Vagina (tissue), 2 donors: ENCODE measurements at regions not wholly inside any gene's neighbourhood (a gene's known extent, or its start where the extent isn't known, plus 50 kb on each side); places are given as distances from the start of the nearest gene placed in this dataset.

Experiments used
- DNase-seq, 2 donors: peaks; one replicate each; pipeline ENCODE4 v3.0.0-alpha.2; 2017; ENCODE audit errors: extremely low spot score in 2 of 2
- H3K27ac ChIP-seq: fragments of 200-600 bp; sonication (generic); one replicate; pipeline ENCODE4 v1.5.1; 2019
- H3K27me3 ChIP-seq: fragments of 200-600 bp; sonication (generic); one replicate; pipeline ENCODE4 v1.5.1; 2019
- H3K36me3 ChIP-seq, 2 donors: fragments of 200-600 bp; sonication (generic); one replicate each; pipeline ENCODE4 v1.5.1; 2017 to 2019
- H3K4me1 ChIP-seq: fragments of 200-600 bp; sonication (generic); one replicate; pipeline ENCODE4 v1.5.1; 2019
- H3K4me3 ChIP-seq, 2 donors: fragments of 200-600 bp; sonication (generic); 1 replicate in 1 of 2; 2 replicates in 1 of 2; pipeline ENCODE4 v1.5.1; 2016 to 2019
- H3K9me3 ChIP-seq: fragments of 200-600 bp; sonication (generic); one replicate; pipeline ENCODE4 v1.5.1; 2019
- POLR2A ChIP-seq, 2 donors: fragments of 450-650 bp; IDR thresholded peaks; one replicate each; pipeline ENCODE4 v1.6.1; 2017; ENCODE audit warnings: antibody characterized with exemption in 2 of 2, mild to moderate bottlenecking in 2 of 2, moderate library complexity in 2 of 2
- POLR2AphosphoS5 ChIP-seq, 2 donors: sonication (generic); formaldehyde crosslinking; IDR thresholded peaks; one replicate each; pipeline ENCODE4 v1.9.0; 2017; ENCODE audit warnings: antibody characterized with exemption in 2 of 2, mild to moderate bottlenecking in 2 of 2, low read depth in 1 of 2; ENCODE audit not compliant: insufficient read depth in 1 of 2
- intact Hi-C: fragments of 100-400 bp; cut with DNase I; formaldehyde crosslinking; loops from one replicate; pipeline ENCODE4 v1.15.1; 2023
- TF ChIP-seq, protein P1 (sequence below), 3 experiments: fragments of 450-650 bp in 2 of 3; fragments of 200-600 bp in 1 of 3; sonication (generic) in 1 of 3; IDR thresholded peaks; one replicate each; pipeline ENCODE4 v1.5.1; 2017 to 2019; ENCODE audit warnings: antibody characterized with exemption in 3 of 3, mild to moderate bottlenecking in 2 of 3, moderate library complexity in 2 of 3

DNA sequence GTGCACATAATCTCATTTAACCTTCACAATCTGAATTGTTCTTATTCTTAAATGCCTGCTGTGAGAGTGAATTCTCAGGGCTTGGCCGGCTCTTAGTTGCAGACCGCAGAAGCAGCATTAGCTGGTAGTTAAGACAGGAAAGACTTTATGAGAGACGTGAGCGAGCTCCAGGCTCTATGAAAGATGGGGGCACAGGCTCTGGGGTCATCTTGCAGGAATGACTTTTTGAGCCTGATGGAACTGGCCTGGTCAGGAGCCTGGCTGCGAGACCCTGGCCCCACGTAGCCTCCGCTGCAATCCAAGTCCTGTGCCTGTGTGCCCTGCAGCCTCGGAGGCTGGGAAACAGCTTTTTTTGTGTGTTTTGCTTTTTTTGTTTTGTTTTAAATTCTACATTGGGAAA, 958.8 kb upstream of the ZNF722 start:
- Histone ChIP-seq H3K4me3 (no peak overlapping the region), H3K4me1 (no peaks in the 10 kb centered on the region), H3K9me3 (no peaks in the 10 kb centered on the region), H3K27me3 (no peaks in the 10 kb centered on the region), H3K36me3 (no peaks in the 10 kb centered on the region), H3K27ac (no peak overlapping the region)
- intact Hi-C loops = no loop called here
- TF ChIP-seq POLR2AphosphoS5 (IDR thresholded peaks at IDR 0.05; ENCODE audit: insufficient read depth in 1 of 2, low read depth in 1 of 2) = no peak
- TF ChIP-seq, protein P1, sequence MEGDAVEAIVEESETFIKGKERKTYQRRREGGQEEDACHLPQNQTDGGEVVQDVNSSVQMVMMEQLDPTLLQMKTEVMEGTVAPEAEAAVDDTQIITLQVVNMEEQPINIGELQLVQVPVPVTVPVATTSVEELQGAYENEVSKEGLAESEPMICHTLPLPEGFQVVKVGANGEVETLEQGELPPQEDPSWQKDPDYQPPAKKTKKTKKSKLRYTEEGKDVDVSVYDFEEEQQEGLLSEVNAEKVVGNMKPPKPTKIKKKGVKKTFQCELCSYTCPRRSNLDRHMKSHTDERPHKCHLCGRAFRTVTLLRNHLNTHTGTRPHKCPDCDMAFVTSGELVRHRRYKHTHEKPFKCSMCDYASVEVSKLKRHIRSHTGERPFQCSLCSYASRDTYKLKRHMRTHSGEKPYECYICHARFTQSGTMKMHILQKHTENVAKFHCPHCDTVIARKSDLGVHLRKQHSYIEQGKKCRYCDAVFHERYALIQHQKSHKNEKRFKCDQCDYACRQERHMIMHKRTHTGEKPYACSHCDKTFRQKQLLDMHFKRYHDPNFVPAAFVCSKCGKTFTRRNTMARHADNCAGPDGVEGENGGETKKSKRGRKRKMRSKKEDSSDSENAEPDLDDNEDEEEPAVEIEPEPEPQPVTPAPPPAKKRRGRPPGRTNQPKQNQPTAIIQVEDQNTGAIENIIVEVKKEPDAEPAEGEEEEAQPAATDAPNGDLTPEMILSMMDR (IDR thresholded peaks at IDR 0.05) = no peak
- TF ChIP-seq POLR2A (IDR thresholded peaks at IDR 0.05) = no peak
- no peak for DNase-seq

DNA sequence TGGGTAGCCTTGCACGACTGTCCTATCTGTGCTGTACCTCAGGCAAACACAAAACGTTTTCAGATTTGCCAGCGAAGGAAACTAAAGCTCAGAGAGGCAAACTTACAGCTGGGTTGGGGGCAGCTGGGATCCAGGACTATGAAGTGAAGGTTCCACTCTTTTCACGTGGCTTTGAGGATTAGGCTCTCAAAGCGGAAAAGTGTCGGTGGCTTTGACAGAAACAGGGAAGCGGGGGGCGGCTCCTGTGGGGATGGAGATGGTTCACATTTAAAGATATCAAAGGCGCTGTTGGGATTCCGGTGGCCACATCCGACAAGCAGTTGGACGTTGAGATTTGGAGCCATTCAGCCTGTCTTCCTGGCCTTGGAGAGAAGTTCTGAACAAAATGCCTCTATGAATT, 958.3 kb upstream of the ZNF722 start:
- no peaks in the 10 kb centered on the region for H3K36me3 ChIP-seq
- H3K4me3 ChIP-seq = no peak overlapping the region
- H3K27ac ChIP-seq = no peak overlapping the region
- H3K4me1 ChIP-seq = no peaks in the 10 kb centered on the region
- intact Hi-C loops = no loop called here
- TF ChIP-seq, protein P1 (IDR thresholded peaks at IDR 0.05) = no peak
- TF ChIP-seq POLR2A (IDR thresholded peaks at IDR 0.05) = no peak
- no peak for TF ChIP-seq POLR2AphosphoS5 (IDR thresholded peaks at IDR 0.05; ENCODE audit: insufficient read depth in 1 of 2, low read depth in 1 of 2)
- H3K27me3 ChIP-seq = no peaks in the 10 kb centered on the region
- H3K9me3 ChIP-seq = no peaks in the 10 kb centered on the region
- DNase-seq = no peak

DNA sequence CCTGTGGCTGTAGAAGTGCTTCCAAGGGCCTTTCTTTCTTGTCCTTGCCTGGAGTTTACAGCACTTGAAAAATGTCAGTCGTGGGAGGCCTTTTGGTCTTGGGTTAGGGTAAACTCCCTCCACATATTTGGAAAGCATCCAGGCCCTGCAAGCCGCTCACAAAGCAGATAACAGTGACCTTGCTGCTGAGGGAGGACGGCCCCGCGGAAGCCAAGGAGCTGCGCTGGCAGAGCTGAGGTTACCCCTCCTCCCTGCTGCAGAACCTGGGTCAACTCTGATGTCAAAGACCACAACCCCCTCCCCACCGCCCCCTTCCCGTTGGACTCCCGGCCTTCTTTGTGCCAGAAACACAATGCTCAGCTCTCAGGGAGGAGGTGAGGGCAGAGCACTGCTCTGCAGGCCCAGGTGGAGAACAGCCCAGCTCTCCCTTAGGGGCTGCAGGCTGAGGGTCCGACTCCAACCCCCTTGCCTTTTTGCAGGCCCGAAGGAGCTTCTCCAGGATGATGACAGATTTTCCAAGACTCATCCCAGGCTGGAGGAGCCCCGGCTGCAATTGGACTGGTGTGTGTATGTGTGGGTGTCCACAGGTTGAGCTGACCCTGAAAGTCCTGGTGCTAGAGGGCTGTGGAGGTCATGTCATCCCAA, 957.6 kb upstream of the ZNF722 start:
- no peaks in the 10 kb centered on the region for H3K9me3 ChIP-seq
- H3K36me3 ChIP-seq = no peaks in the 10 kb centered on the region
- intact Hi-C loops = no loop called here
- no peak for TF ChIP-seq POLR2AphosphoS5 (IDR thresholded peaks at IDR 0.05; ENCODE audit: insufficient read depth in 1 of 2, low read depth in 1 of 2)
- TF ChIP-seq POLR2A (IDR thresholded peaks at IDR 0.05) = no peak
- H3K4me1 ChIP-seq = no peaks in the 10 kb centered on the region
- H3K4me3 ChIP-seq = no peak overlapping the region
- no peak for DNase-seq
- H3K27me3 ChIP-seq = no peaks in the 10 kb centered on the region
- no peak overlapping the region for H3K27ac ChIP-seq

DNA sequence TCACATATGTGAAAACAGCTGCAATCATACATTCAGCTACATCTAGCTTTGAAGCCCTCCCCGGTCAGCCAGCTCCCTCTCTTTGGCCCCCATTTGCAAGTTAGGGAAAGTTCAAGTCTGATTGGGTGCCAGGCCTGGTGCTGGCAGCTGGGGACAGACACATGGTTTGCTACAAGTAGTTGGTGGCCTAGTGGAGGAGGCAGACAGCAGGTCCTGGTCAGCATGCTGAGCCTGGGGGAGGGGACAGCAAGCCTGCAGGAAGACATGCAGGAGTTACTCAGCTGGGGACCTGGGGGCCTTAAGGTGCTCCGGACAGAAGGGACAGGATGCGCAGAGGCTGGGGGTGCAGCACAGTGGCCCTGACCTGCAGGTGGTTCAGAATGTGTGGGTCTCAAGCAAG, 956.9 kb upstream of the ZNF722 start:
- Histone ChIP-seq H3K4me3 (no peak overlapping the region), H3K27me3 (no peaks in the 10 kb centered on the region), H3K4me1 (no peaks in the 10 kb centered on the region), H3K36me3 (no peaks in the 10 kb centered on the region), H3K9me3 (no peaks in the 10 kb centered on the region), H3K27ac (no peak overlapping the region)
- TF ChIP-seq POLR2AphosphoS5 (IDR thresholded peaks at IDR 0.05; ENCODE audit: insufficient read depth in 1 of 2, low read depth in 1 of 2) (no peak), POLR2A (IDR thresholded peaks at IDR 0.05) (no peak)
- TF ChIP-seq, protein P1 (IDR thresholded peaks at IDR 0.05) = no peak
- intact Hi-C loops = no loop called here
- no peak for DNase-seq

DNA sequence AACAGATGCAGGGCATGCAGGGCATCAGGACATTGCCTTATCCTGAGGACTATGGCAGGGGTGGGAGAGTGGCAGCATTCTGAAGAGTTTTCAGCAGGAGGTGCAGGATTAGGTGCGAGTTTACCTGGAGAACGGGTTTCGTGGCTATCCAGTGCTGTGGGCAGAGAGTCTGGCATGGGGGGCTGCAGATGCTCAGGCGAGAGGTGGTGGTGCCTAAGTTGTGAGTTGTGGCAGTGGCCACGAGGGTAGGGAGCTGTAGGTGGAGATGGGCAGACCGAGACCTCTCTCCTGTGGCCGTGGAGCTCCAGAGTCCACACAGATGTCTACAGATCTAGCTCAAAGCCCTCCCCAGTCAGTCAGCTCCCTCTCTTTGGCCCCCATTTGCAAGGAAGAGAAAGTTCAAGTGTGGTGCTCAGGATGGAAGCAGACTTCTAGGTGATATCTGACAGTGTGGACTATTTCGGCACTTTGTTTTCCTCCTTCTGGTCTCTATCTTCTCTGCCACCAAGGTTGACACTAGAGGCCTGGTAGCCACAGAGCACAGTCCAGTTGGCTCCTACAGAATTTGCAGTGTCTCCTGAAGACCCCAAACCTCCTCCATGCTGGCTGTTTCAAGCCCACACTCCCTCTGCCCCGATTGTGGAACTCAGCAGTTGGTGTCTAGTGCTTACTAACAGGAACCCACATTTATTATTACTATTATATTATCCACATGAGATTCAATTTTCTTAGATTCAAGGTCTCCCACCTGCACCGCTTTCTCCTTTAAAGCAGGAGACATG, 955.7 kb upstream of the ZNF722 start:
- no peak overlapping the region for H3K4me3 ChIP-seq
- no peaks in the 10 kb centered on the region for H3K27me3 ChIP-seq
- no peak overlapping the region for H3K27ac ChIP-seq
- H3K4me1 ChIP-seq = no peaks in the 10 kb centered on the region
- H3K9me3 ChIP-seq = no peaks in the 10 kb centered on the region
- no peak for DNase-seq
- no peaks in the 10 kb centered on the region for H3K36me3 ChIP-seq
- intact Hi-C loops = no loop called here
- TF ChIP-seq POLR2A (IDR thresholded peaks at IDR 0.05) (no peak), POLR2AphosphoS5 (IDR thresholded peaks at IDR 0.05; ENCODE audit: insufficient read depth in 1 of 2, low read depth in 1 of 2) (no peak)
- TF ChIP-seq, protein P1 (IDR thresholded peaks at IDR 0.05) = no peak
